Fibroblast of skin of right biceps (primary cell): ENCODE measurements at regions not wholly inside any gene's neighbourhood (a gene's known extent, or its start where the extent isn't known, plus 50 kb on each side); places are given as distances from the start of the nearest gene placed in this dataset.
"Not testable (repeated sequence)": the region's sequence is repeated elsewhere in the genome, so short reads cannot be mapped to it uniquely, and the experiment has no call there.

Experiments
- DNase-seq: peaks from one replicate; pipeline ENCODE4 v3.0.0-alpha.2; 2013

GRCh38 chr5:105872569-105873270 is 1798.0 kb downstream of the EFNA5 start:
- no peak for DNase-seq

GRCh38 chr5:105868038-105868780 is 1802.5 kb downstream of the EFNA5 start:
- no peak for DNase-seq

- no peak for DNase-seq
These were observed 1804.9 kb downstream of the EFNA5 start for GRCh38 chr5:105865834-105866233.

GRCh38 chr5:105859350-105859749 is 1811.4 kb downstream of the EFNA5 start:
- DNase-seq, result not testable (repeated sequence)

- peak; percentile 66 for DNase-seq
These were observed 1821.0 kb downstream of the EFNA5 start for GRCh38 chr5:105849701-105850100.

GRCh38 chr5:105840800-105841199 is 1829.9 kb downstream of the EFNA5 start:
- no peak for DNase-seq

GRCh38 chr5:105836887-105837286 is 1833.8 kb downstream of the EFNA5 start:
- DNase-seq, result peak; percentile 55

- DNase-seq, result peak; percentile 85
These were observed 1834.5 kb downstream of the EFNA5 start for GRCh38 chr5:105836268-105836667.

GRCh38 chr5:105828821-105829220 is 1841.9 kb downstream of the EFNA5 start:
- no peak for DNase-seq

- no peak for DNase-seq
These were observed 1848.9 kb downstream of the EFNA5 start for GRCh38 chr5:105821800-105822199.

GRCh38 chr5:105817914-105818313 is 1852.8 kb downstream of the EFNA5 start:
- DNase-seq, result no peak

- no peak for DNase-seq
These were observed 1853.3 kb downstream of the EFNA5 start for GRCh38 chr5:105817416-105817815.

GRCh38 chr5:105816961-105817360 is 1853.8 kb downstream of the EFNA5 start:
- peak; percentile 36 for DNase-seq

- no peak for DNase-seq
These were observed 1858.4 kb downstream of the EFNA5 start for GRCh38 chr5:105812304-105812703.

- DNase-seq, result no peak
These were observed 1862.8 kb downstream of the EFNA5 start for GRCh38 chr5:105807951-105808350.

- DNase-seq, result peak; percentile 72
These were observed 1863.4 kb downstream of the EFNA5 start for GRCh38 chr5:105807290-105807689.

- peak; percentile 30 for DNase-seq
These were observed 1864.1 kb downstream of the EFNA5 start for GRCh38 chr5:105806596-105806995.

- peak; percentile 39 for DNase-seq
These were observed 1867.3 kb downstream of the EFNA5 start for GRCh38 chr5:105803431-105803830.

GRCh38 chr5:105794578-105794977 is 1876.2 kb downstream of the EFNA5 start:
- no peak for DNase-seq

- no peak for DNase-seq
These were observed 1881.5 kb downstream of the EFNA5 start for GRCh38 chr5:105789246-105789645.

- no peak for DNase-seq
These were observed 1886.9 kb downstream of the EFNA5 start for GRCh38 chr5:105783811-105784210.

GRCh38 chr5:105782501-105782900 is 1888.2 kb downstream of the EFNA5 start:
- DNase-seq, result peak; percentile 42

- DNase-seq, result no peak
These were observed 1897.5 kb downstream of the EFNA5 start for GRCh38 chr5:105773241-105773640.

- no peak for DNase-seq
These were observed 1903.5 kb downstream of the EFNA5 start for GRCh38 chr5:105767267-105767666.
